NB4 (cell line): ENCODE measurements at regions not wholly inside any gene's neighbourhood (a gene's known extent, or its start where the extent isn't known, plus 50 kb on each side); places are given as distances from the start of the nearest gene placed in this dataset.

Experiments
- MYC ChIP-seq: IDR thresholded peaks from 2 replicates; pipeline ENCODE4 v1.6.1; 2011; ENCODE audit warnings: low read depth, low read length
- POLR2A ChIP-seq: IDR thresholded peaks from 2 replicates; pipeline ENCODE4 v1.6.1; 2011; ENCODE audit warnings: mild to moderate bottlenecking; ENCODE audit not compliant: insufficient read length; ENCODE audit errors: extremely low read depth
- TF ChIP-seq, protein P1 (sequence below): IDR thresholded peaks from one replicate; pipeline ENCODE4 v1.5.1; 2012; ENCODE audit warnings: low read depth, low read length
- TF ChIP-seq, protein P2 (sequence below): IDR thresholded peaks from 2 replicates; pipeline ENCODE4 v1.6.1; 2011; ENCODE audit warnings: low read depth, low read length

- TF ChIP-seq, protein P1, sequence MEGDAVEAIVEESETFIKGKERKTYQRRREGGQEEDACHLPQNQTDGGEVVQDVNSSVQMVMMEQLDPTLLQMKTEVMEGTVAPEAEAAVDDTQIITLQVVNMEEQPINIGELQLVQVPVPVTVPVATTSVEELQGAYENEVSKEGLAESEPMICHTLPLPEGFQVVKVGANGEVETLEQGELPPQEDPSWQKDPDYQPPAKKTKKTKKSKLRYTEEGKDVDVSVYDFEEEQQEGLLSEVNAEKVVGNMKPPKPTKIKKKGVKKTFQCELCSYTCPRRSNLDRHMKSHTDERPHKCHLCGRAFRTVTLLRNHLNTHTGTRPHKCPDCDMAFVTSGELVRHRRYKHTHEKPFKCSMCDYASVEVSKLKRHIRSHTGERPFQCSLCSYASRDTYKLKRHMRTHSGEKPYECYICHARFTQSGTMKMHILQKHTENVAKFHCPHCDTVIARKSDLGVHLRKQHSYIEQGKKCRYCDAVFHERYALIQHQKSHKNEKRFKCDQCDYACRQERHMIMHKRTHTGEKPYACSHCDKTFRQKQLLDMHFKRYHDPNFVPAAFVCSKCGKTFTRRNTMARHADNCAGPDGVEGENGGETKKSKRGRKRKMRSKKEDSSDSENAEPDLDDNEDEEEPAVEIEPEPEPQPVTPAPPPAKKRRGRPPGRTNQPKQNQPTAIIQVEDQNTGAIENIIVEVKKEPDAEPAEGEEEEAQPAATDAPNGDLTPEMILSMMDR = no peak
- TF ChIP-seq, protein P2, sequence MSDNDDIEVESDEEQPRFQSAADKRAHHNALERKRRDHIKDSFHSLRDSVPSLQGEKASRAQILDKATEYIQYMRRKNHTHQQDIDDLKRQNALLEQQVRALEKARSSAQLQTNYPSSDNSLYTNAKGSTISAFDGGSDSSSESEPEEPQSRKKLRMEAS = no peak
- TF ChIP-seq POLR2A = no peak
- no peak for TF ChIP-seq MYC
These were observed 150.2 kb downstream of the TTC6 start for GRCh38 chr14:37745657-37746056.
